Type B pancreatic cell (in vitro differentiated cells): ENCODE measurements at regions not wholly inside any gene's neighbourhood (a gene's known extent, or its start where the extent isn't known, plus 50 kb on each side); places are given as distances from the start of the nearest gene placed in this dataset.

Experiments used
- DNase-seq: peaks from one replicate; pipeline ENCODE4 v3.0.0; 2021; ENCODE audit warnings: mixed read lengths; ENCODE audit not compliant: unreplicated experiment; ENCODE audit errors: extremely low spot score
- H3K27ac Mint-ChIP-seq: 2 replicates; pipeline ENCODE4 v1.8.0; 2021; ENCODE audit warnings: mild to moderate bottlenecking, mixed read lengths
- H3K27me3 Mint-ChIP-seq: 2 replicates; pipeline ENCODE4 v1.8.0; 2021; ENCODE audit warnings: mixed read lengths
- H3K36me3 Mint-ChIP-seq: 2 replicates; pipeline ENCODE4 v1.8.0; 2021; ENCODE audit warnings: mixed read lengths
- H3K4me1 Mint-ChIP-seq: one replicate; pipeline ENCODE4 v1.8.0; 2021; ENCODE audit warnings: mixed read lengths; ENCODE audit not compliant: unreplicated experiment
- H3K4me3 Mint-ChIP-seq: 2 replicates; pipeline ENCODE4 v1.8.0; 2021; ENCODE audit warnings: mild to moderate bottlenecking, mixed read lengths
- H3K9me3 Mint-ChIP-seq: 2 replicates; pipeline ENCODE4 v1.8.0; 2021; ENCODE audit warnings: mixed read lengths
- CTCF ChIP-seq: fragments of 200-600 bp; sonication (generic); conservative IDR thresholded peaks from 2 replicates; pipeline ENCODE4 v1.5.0; 2021; ENCODE audit warnings: antibody characterized with exemption, mild to moderate bottlenecking

- Mint-ChIP-seq H3K9me3 (no peaks in the 10 kb centered on the region), H3K36me3 (no peaks in the 10 kb centered on the region), H3K27me3 (no peaks in the 10 kb centered on the region), H3K27ac (no peak overlapping the region), H3K4me3 (no peak overlapping the region), H3K4me1 (no peaks in the 10 kb centered on the region)
- no peak for DNase-seq
- no peak for TF ChIP-seq CTCF
These were observed 253.2 kb upstream of the SMIM30 start for GRCh38 chr7:113371416-113372043.

- Mint-ChIP-seq H3K27ac (no peak overlapping the region), H3K4me3 (no peak overlapping the region), H3K9me3 (no peaks in the 10 kb centered on the region), H3K27me3 (no peaks in the 10 kb centered on the region), H3K4me1 (no peaks in the 10 kb centered on the region), H3K36me3 (no peaks in the 10 kb centered on the region)
- DNase-seq, result no peak
- TF ChIP-seq CTCF, result no peak
These were observed 252.6 kb upstream of the SMIM30 start for GRCh38 chr7:113370910-113371309.

- H3K36me3 Mint-ChIP-seq, result no peaks in the 10 kb centered on the region
- H3K27ac Mint-ChIP-seq, result no peak overlapping the region
- no peaks in the 10 kb centered on the region for H3K9me3 Mint-ChIP-seq
- no peaks in the 10 kb centered on the region for H3K4me1 Mint-ChIP-seq
- TF ChIP-seq CTCF, result no peak
- DNase-seq, result no peak
- no peaks in the 10 kb centered on the region for H3K27me3 Mint-ChIP-seq
- no peak overlapping the region for H3K4me3 Mint-ChIP-seq
These were observed 249.9 kb upstream of the SMIM30 start for GRCh38 chr7:113368256-113368655.

GRCh38 chr7:113367041-113367586 lies 248.8 kb upstream of the SMIM30 start:
- Mint-ChIP-seq H3K4me1 (no peaks in the 10 kb centered on the region), H3K27ac (no peak overlapping the region), H3K36me3 (no peaks in the 10 kb centered on the region), H3K27me3 (no peaks in the 10 kb centered on the region), H3K4me3 (no peak overlapping the region), H3K9me3 (no peaks in the 10 kb centered on the region)
- TF ChIP-seq CTCF, result no peak
- no peak for DNase-seq

- Mint-ChIP-seq H3K27me3 (no peaks in the 10 kb centered on the region), H3K4me1 (no peaks in the 10 kb centered on the region), H3K27ac (no peak overlapping the region)
These were observed 247.8 kb upstream of the SMIM30 start for GRCh38 chr7:113366122-113366521.

More at GRCh38 chr7:113366122-113366521, 247.8 kb upstream of the SMIM30 start:
- no peak for TF ChIP-seq CTCF
- Mint-ChIP-seq H3K4me3 (no peak overlapping the region), H3K36me3 (no peaks in the 10 kb centered on the region), H3K9me3 (no peaks in the 10 kb centered on the region)
- DNase-seq, result no peak
